ENCODE measurements at regions not wholly inside any gene's neighbourhood (a gene's known extent, or its start where the extent isn't known, plus 50 kb on each side); places are given as distances from the start of the nearest gene placed in this dataset.
"Not testable (repeated sequence)": the region's sequence is repeated elsewhere in the genome, so short reads cannot be mapped to it uniquely, and the experiment has no call there.

DNA sequence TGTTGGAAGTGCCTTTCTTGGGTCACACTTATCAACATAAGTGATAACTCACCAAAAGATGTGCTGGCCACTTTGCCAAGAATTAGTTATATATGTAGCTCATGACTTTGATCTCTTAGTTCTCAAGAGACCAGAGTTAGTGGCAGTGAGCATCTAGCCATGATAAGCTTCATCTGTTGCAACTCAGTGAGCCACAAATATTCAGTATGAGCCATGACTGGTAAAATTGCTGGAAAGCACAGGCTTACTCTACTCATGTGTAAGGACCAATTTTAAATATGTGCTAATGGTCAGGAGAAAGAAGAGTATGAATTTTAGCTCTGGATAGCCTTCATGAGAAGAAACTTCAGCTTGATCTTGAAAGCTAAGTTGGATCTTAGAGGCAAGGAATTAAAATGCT is 59.4 kb upstream of the TLL1 start:
- TF ChIP-seq, protein P1, sequence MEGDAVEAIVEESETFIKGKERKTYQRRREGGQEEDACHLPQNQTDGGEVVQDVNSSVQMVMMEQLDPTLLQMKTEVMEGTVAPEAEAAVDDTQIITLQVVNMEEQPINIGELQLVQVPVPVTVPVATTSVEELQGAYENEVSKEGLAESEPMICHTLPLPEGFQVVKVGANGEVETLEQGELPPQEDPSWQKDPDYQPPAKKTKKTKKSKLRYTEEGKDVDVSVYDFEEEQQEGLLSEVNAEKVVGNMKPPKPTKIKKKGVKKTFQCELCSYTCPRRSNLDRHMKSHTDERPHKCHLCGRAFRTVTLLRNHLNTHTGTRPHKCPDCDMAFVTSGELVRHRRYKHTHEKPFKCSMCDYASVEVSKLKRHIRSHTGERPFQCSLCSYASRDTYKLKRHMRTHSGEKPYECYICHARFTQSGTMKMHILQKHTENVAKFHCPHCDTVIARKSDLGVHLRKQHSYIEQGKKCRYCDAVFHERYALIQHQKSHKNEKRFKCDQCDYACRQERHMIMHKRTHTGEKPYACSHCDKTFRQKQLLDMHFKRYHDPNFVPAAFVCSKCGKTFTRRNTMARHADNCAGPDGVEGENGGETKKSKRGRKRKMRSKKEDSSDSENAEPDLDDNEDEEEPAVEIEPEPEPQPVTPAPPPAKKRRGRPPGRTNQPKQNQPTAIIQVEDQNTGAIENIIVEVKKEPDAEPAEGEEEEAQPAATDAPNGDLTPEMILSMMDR (conservative IDR thresholded peaks at IDR 0.05; ENCODE audit: low read depth, low read length), result no peak

DNA sequence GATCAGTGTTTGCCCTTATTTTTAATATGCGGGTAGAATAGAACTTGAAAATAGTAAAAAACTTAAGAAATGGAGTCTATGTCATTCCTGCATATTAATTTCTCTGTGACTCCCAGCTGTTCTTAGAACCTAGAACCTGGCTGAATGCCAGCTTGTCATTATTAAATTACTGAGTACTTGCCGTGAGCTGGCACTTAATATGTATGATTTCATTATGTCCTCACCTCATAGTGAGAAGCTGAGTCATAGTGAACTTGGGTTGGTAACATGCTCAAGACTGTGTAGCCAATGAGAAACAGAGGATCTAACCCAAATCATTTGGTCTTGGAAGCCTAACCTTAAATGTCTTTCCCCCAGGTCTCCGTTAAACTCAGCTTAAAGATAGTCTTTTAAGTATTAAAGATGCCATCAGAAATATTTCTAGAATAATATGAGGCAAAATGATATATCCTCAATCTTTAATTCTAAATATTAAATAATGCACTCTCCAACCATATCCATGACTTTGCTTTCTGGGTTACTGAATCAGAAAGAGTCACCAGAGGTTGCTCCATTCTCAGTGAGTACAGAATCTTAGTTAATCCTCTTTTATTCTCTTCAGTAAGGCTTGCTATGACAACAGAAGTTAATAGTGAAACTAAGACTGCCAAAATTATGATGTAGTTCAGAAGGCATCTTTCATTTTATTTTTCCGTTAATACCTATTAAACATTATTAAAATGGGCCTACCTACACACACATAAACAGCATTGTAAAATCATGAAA is 58.6 kb upstream of the TLL1 start:
- DNase-seq (ENCODE audit: low read depth), result peak; percentile 4
- H3K4me3 ChIP-seq (ENCODE audit: low read depth, low read length), result no peak overlapping the region
- TF ChIP-seq, protein P1 (conservative IDR thresholded peaks at IDR 0.05; ENCODE audit: low read depth, low read length), result no peak

More for the DNA sequence above, 59.4 kb upstream of the TLL1 start:
- H3K4me3 ChIP-seq (ENCODE audit: low read depth, low read length), result no peak overlapping the region
- no peak for DNase-seq (ENCODE audit: low read depth)

DNA sequence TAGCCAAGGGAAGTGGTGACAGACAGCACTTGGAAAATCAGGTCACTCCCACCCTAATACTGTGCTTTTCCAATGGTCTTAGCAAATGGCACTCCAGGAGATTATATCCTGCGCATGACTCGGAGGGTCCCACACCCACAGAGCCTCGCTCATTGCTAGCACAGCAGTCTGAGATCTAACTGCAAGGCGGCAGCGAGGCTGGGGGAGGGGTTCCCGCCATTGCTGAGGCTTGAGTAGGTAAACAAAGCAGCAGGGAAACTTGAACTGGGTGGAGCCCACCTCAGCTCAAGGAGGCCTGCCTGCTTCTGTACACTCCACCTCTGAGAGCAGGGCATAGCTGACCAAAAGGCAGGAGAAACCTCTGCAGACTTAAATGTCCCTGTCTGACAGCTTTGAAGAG is 53.9 kb upstream of the TLL1 start:
- not testable (repeated sequence) for DNase-seq (ENCODE audit: low read depth)

More for the DNA sequence above, 53.9 kb upstream of the TLL1 start:
- H3K4me3 ChIP-seq (ENCODE audit: low read depth, low read length), result not testable (repeated sequence)
